ENCODE measurements at regions not wholly inside any gene's neighbourhood (a gene's known extent, or its start where the extent isn't known, plus 50 kb on each side); places are given as distances from the start of the nearest gene placed in this dataset.
"Not testable (repeated sequence)": the region's sequence is repeated elsewhere in the genome, so short reads cannot be mapped to it uniquely, and the experiment has no call there.

DNA sequence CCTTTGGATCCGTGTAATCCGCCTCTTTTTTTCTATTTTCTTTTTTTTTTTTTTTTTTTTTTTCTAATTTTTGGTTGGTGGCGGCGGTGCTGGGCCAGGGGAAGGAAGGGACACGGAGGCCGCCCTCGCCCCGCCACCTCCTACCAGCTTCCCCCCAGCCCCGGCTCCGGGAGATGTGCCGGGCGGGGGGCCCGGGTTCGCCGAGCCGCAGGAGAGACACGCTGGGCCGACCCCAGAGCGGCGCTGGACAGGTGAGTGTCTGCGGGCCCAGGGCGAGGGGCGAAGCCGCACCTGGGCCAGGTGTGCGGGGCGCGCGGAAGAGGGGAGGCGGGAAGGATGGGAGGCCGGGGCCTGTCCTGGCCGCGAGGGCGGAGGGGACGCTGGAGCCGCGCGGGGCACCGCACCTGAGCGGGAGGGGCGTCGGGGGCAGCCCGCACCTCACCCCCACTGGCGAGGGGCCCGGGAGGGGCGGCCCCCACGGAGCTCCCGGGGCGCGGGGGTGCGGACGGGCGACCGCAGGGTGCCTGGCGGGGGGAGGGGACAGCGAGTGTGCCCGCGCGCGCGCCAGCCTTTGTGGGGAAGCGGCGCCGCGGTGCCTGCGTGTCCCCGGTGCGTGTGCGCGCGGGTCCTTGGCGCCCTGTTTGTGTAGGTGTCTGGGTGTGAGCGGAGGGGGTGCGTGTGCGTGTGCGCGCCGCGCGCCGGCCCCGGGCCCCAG is 114.8 kb downstream of the CRLF3 start:
- H3K4me3 ChIP-seq (replicated peaks in 1 of 3; ENCODE audit: insufficient read depth in 1 of 3, low read depth in 2 of 3, low read length in 3 of 3) = peak overlapping the region; percentile 47 to 75 (median 71); a peak in 4 of 6 replicates
- H3K36me3 ChIP-seq (replicated peaks in 1 of 2; ENCODE audit: control insufficient read depth in 1 of 2, insufficient read depth in 2 of 2, low read length in 2 of 2); BruUV-seq (replicated peaks); in situ Hi-C loops (cut with HindIII; ENCODE audit: extremely low pct_ligation_motif_present, low pct_unique_long_range_greater_than_20kb); H3K27ac ChIP-seq (ENCODE audit: extremely low read length, insufficient read depth, low read length); DNase-seq (ENCODE audit: low spot score); intact Hi-C loops (cut with micrococcal nuclease; ENCODE audit: unreplicated experiment); ATAC-seq; POLR2A ChIA-PET; H3K9me3 ChIP-seq (ENCODE audit: low read length); CTCF ChIA-PET (ENCODE audit: low intra/inter-chr PET ratio, low total read pairs); H4K20me1 ChIP-seq (ENCODE audit: insufficient read depth, low read length); FAIRE-seq; H2AFZ ChIP-seq (ENCODE audit: low read length); H3K79me2 ChIP-seq (ENCODE audit: insufficient read depth, low read length): not testable (repeated sequence)
- peak overlapping the region; percentile 65 for H3K4me2 ChIP-seq (ENCODE audit: low read depth, low read length)
- peak overlapping the region; percentile 49; the same call in 1 of the 2 replicates for H3K9ac ChIP-seq (ENCODE audit: insufficient read depth, low read depth, low read length)
- WGBS (ENCODE audit: low lambda C conversion rate) = under 1% methylated on average over 30 of the region's 81 CpGs
- peaks cover 0 to 12% of the 10 kb centered on the region in 2 experiments; a peak in 2 of 5 replicates for H3K27me3 ChIP-seq (ENCODE audit: control insufficient read depth in 1 of 2, insufficient read depth in 2 of 2, low read length in 2 of 2)
- H3K4me1 ChIP-seq (ENCODE audit: insufficient read depth, low read length) = peaks cover 35% of the 10 kb centered on the region
- TF ChIP-seq ATF7-NPFF (CRISPR knock-in tag; IDR thresholded peaks at IDR 0.05; ENCODE audit: low read depth) (0 out of 2 replicates have a peak, but pooled peaks have one; percentile 45), SAP130 (CRISPR knock-in tag; IDR thresholded peaks at IDR 0.05; ENCODE audit: low read depth) (peak; percentile 6; the same call in 1 of the 2 replicates), HES4 (CRISPR knock-in tag; IDR thresholded peaks at IDR 0.05; ENCODE audit: borderline replicate concordance) (0 out of 2 replicates have a peak, but pooled peaks have one; percentile 34), ZBTB1 (CRISPR knock-in tag; IDR thresholded peaks at IDR 0.05; ENCODE audit: borderline replicate concordance) (0 out of 2 replicates have a peak, but pooled peaks have one; percentile 55), ZFP82 (CRISPR knock-in tag; IDR thresholded peaks at IDR 0.05; ENCODE audit: borderline replicate concordance) (peak; percentile 6; the same call in 1 of the 2 replicates), ZNF777 (CRISPR knock-in tag; IDR thresholded peaks at IDR 0.05) (peak; percentile 71), GABPB1 (CRISPR knock-in tag; IDR thresholded peaks at IDR 0.05) (peak; percentile 6; the same call in 1 of the 2 replicates), ZEB1 (IDR thresholded peaks at IDR 0.05; ENCODE audit: insufficient replicate concordance, low read depth) (peak; percentile 72), HNRNPLL (IDR thresholded peaks at IDR 0.05; ENCODE audit: low read depth, low read length, poor library complexity, severe bottlenecking) (peak; percentile 18), ZFX (CRISPR knock-in tag; IDR thresholded peaks at IDR 0.05; ENCODE audit: low read depth) (peak; percentile 51; the same call in 1 of the 2 replicates)
- TF ChIP-seq, protein P1, sequence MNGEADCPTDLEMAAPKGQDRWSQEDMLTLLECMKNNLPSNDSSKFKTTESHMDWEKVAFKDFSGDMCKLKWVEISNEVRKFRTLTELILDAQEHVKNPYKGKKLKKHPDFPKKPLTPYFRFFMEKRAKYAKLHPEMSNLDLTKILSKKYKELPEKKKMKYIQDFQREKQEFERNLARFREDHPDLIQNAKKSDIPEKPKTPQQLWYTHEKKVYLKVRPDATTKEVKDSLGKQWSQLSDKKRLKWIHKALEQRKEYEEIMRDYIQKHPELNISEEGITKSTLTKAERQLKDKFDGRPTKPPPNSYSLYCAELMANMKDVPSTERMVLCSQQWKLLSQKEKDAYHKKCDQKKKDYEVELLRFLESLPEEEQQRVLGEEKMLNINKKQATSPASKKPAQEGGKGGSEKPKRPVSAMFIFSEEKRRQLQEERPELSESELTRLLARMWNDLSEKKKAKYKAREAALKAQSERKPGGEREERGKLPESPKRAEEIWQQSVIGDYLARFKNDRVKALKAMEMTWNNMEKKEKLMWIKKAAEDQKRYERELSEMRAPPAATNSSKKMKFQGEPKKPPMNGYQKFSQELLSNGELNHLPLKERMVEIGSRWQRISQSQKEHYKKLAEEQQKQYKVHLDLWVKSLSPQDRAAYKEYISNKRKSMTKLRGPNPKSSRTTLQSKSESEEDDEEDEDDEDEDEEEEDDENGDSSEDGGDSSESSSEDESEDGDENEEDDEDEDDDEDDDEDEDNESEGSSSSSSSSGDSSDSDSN (CRISPR knock-in tag; IDR thresholded peaks at IDR 0.05) = peak; percentile 25; the same call in 1 of the 2 replicates
- TF ChIP-seq, protein P2, sequence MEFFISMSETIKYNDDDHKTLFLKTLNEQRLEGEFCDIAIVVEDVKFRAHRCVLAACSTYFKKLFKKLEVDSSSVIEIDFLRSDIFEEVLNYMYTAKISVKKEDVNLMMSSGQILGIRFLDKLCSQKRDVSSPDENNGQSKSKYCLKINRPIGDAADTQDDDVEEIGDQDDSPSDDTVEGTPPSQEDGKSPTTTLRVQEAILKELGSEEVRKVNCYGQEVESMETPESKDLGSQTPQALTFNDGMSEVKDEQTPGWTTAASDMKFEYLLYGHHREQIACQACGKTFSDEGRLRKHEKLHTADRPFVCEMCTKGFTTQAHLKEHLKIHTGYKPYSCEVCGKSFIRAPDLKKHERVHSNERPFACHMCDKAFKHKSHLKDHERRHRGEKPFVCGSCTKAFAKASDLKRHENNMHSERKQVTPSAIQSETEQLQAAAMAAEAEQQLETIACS (CRISPR knock-in tag; IDR thresholded peaks at IDR 0.05) = peak; percentile 66
- TF ChIP-seq, protein P3, sequence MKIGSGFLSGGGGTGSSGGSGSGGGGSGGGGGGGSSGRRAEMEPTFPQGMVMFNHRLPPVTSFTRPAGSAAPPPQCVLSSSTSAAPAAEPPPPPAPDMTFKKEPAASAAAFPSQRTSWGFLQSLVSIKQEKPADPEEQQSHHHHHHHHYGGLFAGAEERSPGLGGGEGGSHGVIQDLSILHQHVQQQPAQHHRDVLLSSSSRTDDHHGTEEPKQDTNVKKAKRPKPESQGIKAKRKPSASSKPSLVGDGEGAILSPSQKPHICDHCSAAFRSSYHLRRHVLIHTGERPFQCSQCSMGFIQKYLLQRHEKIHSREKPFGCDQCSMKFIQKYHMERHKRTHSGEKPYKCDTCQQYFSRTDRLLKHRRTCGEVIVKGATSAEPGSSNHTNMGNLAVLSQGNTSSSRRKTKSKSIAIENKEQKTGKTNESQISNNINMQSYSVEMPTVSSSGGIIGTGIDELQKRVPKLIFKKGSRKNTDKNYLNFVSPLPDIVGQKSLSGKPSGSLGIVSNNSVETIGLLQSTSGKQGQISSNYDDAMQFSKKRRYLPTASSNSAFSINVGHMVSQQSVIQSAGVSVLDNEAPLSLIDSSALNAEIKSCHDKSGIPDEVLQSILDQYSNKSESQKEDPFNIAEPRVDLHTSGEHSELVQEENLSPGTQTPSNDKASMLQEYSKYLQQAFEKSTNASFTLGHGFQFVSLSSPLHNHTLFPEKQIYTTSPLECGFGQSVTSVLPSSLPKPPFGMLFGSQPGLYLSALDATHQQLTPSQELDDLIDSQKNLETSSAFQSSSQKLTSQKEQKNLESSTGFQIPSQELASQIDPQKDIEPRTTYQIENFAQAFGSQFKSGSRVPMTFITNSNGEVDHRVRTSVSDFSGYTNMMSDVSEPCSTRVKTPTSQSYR (CRISPR knock-in tag; IDR thresholded peaks at IDR 0.05; ENCODE audit: borderline replicate concordance) = 0 out of 2 replicates have a peak, but pooled peaks have one; percentile 13
